Bronchial epithelial cell (primary cell): ENCODE measurements at regions not wholly inside any gene's neighbourhood (a gene's known extent, or its start where the extent isn't known, plus 50 kb on each side); places are given as distances from the start of the nearest gene placed in this dataset.
"Not testable (repeated sequence)": the region's sequence is repeated elsewhere in the genome, so short reads cannot be mapped to it uniquely, and the experiment has no call there.

ENCODE experiments used
- DNase-seq: peaks from one replicate; pipeline ENCODE4 v3.0.0-alpha.2; 2010; ENCODE audit warnings: low read depth
- FAIRE-seq: peaks from 2 replicates; lab custom pipeline; 2011; peaks lifted over from hg19 to GRCh38; lab: Jason Lieb, UNC
- H3K27me3 ChIP-seq: 2 replicates; pipeline ENCODE4 v1.5.1; 2011; ENCODE audit warnings: low read length; ENCODE audit not compliant: control insufficient read depth, insufficient read depth
- H3K36me3 ChIP-seq: 2 replicates; pipeline ENCODE4 v1.5.1; 2011; ENCODE audit warnings: low read length; ENCODE audit not compliant: control insufficient read depth, insufficient read depth
- H3K4me3 ChIP-seq: 2 replicates; pipeline ENCODE4 v1.5.1; 2011; ENCODE audit warnings: mild to moderate bottlenecking, low read depth, low read length, control low read depth
- TF ChIP-seq, protein P1 (sequence below): IDR thresholded peaks from 2 replicates; pipeline ENCODE4 v1.5.1; 2011; ENCODE audit warnings: mild to moderate bottlenecking, moderate library complexity, low read length, control low read depth, inconsistent platforms; ENCODE audit not compliant: insufficient read depth, severe bottlenecking

DNA sequence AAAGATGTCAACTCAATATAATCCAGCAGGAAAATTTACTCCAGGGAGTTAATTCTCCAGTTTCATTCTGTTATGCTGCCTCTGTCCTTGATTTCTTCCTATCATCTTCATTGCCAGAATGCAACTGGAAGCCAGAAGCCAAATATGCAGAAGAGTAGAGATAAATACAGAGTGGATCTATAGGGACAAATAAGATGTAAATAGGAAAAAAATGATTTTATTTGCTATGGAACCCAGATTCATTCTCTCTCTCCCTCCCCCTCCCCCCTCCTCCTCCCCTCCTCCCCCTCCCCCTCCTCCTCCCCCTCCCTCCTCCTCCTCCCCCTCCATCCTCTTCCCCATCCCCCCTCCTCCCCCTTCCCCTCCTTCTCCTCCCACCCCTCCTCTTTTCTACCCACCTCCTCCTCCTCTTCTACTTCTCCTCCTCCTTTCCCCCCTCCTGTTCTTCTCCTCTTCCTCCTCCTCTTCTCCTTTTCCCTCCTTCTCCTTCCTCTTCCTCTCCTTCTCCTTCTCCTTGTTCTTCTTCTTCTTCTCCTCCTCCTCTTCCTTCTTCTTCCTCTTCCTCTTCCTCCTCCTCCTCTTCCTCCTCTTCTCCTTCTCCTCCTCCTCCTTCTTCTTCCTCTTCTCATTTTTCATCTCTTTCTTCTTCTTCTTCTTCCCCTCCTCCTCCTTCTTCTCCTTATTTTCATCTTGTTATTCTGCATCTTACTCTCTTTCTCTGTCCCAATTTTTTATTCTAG is 306.4 kb downstream of the NUF2 start:
- Histone ChIP-seq H3K36me3 (no peaks in the 10 kb centered on the region), H3K27me3 (no peaks in the 10 kb centered on the region), H3K4me3 (no peak overlapping the region)
- TF ChIP-seq, protein P1, sequence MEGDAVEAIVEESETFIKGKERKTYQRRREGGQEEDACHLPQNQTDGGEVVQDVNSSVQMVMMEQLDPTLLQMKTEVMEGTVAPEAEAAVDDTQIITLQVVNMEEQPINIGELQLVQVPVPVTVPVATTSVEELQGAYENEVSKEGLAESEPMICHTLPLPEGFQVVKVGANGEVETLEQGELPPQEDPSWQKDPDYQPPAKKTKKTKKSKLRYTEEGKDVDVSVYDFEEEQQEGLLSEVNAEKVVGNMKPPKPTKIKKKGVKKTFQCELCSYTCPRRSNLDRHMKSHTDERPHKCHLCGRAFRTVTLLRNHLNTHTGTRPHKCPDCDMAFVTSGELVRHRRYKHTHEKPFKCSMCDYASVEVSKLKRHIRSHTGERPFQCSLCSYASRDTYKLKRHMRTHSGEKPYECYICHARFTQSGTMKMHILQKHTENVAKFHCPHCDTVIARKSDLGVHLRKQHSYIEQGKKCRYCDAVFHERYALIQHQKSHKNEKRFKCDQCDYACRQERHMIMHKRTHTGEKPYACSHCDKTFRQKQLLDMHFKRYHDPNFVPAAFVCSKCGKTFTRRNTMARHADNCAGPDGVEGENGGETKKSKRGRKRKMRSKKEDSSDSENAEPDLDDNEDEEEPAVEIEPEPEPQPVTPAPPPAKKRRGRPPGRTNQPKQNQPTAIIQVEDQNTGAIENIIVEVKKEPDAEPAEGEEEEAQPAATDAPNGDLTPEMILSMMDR, result no peak
- DNase-seq, result no peak
- FAIRE-seq, result no peak

DNA sequence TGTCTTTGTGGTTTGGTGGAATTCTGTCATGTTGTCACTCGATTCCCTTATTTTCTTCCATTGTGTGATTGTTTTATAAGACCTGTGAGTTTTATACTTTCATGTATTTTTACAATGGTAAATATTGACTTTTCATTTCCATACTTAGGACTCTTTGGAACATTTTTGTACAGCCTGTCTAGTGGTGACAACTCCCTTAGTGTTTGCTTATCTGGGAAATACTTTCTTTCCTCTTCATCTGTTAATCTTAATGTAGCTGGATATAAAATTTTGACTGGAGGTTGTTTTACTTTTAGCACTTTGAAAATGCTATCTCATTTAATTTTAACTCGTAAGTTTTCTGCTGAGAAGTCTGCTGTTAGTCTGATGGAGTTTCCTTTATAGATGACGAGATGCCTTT is 310.5 kb downstream of the NUF2 start:
- no peaks in the 10 kb centered on the region for H3K36me3 ChIP-seq
- no peak for DNase-seq
- FAIRE-seq, result no peak
- TF ChIP-seq, protein P1, result no peak
- no peaks in the 10 kb centered on the region for H3K27me3 ChIP-seq
- no peak overlapping the region for H3K4me3 ChIP-seq

DNA sequence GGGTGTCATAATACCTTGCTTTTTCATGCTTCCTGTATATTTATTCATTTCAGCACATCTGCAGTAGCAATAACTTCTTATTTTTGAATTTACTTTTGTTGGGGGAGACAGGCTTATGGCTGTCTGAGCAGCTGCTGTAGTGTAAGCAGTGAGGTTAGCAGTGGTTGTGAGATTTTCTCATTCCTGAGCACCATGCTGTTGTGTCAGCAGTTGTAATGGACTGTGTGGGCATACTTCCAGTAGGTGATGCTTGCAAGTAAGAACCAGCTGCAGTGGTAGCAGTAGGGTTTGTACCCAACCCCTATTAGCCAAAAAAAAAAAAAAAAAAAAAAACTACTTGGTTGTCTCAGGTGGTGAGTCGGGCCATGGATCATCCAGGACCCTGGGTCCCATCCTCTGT is 311.6 kb downstream of the NUF2 start:
- DNase-seq (no peak), FAIRE-seq (no peak)
- TF ChIP-seq, protein P1, result no peak
- Histone ChIP-seq H3K4me3 (no peak overlapping the region), H3K36me3 (no peaks in the 10 kb centered on the region), H3K27me3 (no peaks in the 10 kb centered on the region)

DNA sequence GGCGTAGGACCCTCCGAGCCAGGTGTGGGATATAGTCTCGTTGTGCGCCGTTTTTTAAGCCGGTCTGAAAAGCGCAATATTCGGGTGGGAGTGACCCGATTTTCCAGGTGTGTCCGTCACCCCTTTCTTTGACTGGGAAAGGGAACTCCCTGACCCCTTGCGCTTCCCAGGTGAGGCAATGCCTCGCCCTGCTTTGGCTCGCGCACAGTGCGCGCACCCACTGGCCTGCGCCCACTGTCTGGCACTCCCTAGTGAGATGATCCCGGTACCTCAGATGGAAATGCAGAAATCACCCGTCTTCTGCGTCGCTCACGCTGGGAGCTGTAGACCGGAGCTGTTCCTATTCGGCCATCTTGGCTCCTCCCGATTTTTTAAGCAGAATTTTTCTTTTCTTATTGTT is 323.9 kb downstream of the NUF2 start:
- not testable (repeated sequence) for H3K36me3 ChIP-seq, FAIRE-seq, H3K4me3 ChIP-seq, DNase-seq, H3K27me3 ChIP-seq

DNA sequence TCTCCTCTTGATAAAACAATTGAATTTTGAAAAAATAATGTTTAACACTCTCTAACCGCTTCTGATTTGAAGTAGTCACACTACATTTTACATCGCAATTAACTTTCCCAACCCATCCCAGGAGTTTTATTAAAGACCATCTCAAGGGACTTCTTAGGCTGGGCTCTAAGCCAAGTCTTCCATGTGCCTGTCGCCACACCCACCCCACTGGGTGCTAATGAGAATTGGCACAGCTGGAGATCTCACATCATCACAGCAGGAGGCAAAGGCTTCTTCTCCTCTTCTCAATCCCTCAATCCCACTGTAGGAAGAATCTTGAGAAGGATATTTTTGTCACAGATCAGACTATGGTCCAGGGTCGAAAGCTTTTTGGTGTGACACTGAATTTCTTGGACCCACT is 328.9 kb downstream of the NUF2 start:
- Histone ChIP-seq H3K4me3 (no peak overlapping the region), H3K27me3 (no peaks in the 10 kb centered on the region), H3K36me3 (no peaks in the 10 kb centered on the region)
- TF ChIP-seq, protein P1, result no peak
- FAIRE-seq (no peak), DNase-seq (no peak)

DNA sequence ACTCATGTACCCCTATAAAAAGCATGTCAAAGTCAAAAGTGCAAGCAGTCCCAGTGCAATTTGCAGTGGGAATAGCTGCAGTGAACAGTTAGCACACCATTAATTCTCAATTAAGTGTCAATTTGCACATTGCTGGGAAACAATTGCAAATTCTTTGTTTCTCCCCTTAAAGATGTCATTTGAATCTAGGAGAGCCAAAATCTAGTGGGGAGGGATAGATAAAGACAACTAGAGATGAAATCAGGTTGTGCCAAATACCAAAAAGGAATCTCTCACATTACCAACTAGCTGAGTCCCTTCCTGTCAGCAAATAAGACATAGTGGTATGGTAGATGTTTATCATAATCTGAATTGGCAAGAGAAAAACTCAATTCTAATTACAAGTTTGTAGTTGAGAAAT is 330.7 kb downstream of the NUF2 start:
- DNase-seq (no peak), FAIRE-seq (no peak)
- Histone ChIP-seq H3K36me3 (no peaks in the 10 kb centered on the region), H3K4me3 (no peak overlapping the region), H3K27me3 (no peaks in the 10 kb centered on the region)
- TF ChIP-seq, protein P1, result no peak
